Common myeloid progenitor, CD34-positive (primary cell): ENCODE measurements at regions not wholly inside any gene's neighbourhood (a gene's known extent, or its start where the extent isn't known, plus 50 kb on each side); places are given as distances from the start of the nearest gene placed in this dataset.

Experiments used
- CTCF ChIA-PET: fragments of 350-600 bp; sonication (Branson Sonifier 250); formaldehyde crosslinking; loops from one replicate; lab custom pipeline; 2021; ENCODE audit warnings: antibody characterized with exemption; lab: Charles Lee
- POLR2A ChIA-PET: fragments of 350-600 bp; sonication (Branson Sonifier 250); formaldehyde crosslinking; loops from one replicate; lab custom pipeline; 2021; ENCODE audit warnings: antibody characterized with exemption; lab: Charles Lee
- DNase-seq, 3 donors: peaks; one replicate each; pipeline versions ENCODE4 v3.0.0 to v3.0.0-alpha.2; 2013
- H3K27ac ChIP-seq, 2 experiments: 1 replicate in 1 of 2; 2 replicates in 1 of 2; pipeline ENCODE4 v1.7.0; 2013; ENCODE audit warnings: inconsistent platforms in 2 of 2, low read length in 2 of 2, mild to moderate bottlenecking in 2 of 2, low read depth in 1 of 2, moderate library complexity in 1 of 2; ENCODE audit not compliant: severe bottlenecking in 2 of 2, insufficient read depth in 1 of 2, poor library complexity in 1 of 2
- H3K27me3 ChIP-seq, 5 experiments: replicated peaks in 2 of 5; 1 replicate in 3 of 5; 2 replicates in 2 of 5; pipeline versions ENCODE4 v1.6.1 to v1.7.0; 2013; ENCODE audit warnings: low read length in 4 of 5, mild to moderate bottlenecking in 2 of 5, moderate library complexity in 2 of 5, inconsistent platforms in 1 of 5; ENCODE audit not compliant: insufficient read depth in 5 of 5, control insufficient read depth in 4 of 5
- H3K36me3 ChIP-seq, 4 experiments: 1 replicate in 2 of 4; 2 replicates in 2 of 4; pipeline versions ENCODE4 v1.6.1 to v1.7.0; 2013; ENCODE audit warnings: low read length in 3 of 4, control low read depth in 1 of 4, mild to moderate bottlenecking in 1 of 4; ENCODE audit not compliant: control insufficient read depth in 4 of 4, insufficient read depth in 4 of 4
- H3K4me1 ChIP-seq, 4 experiments: 1 replicate in 3 of 4; 2 replicates in 1 of 4; pipeline versions ENCODE4 v1.6.1 to v1.7.1; 2013; ENCODE audit warnings: low read length in 3 of 4, mild to moderate bottlenecking in 3 of 4, control low read depth in 1 of 4, inconsistent platforms in 1 of 4, moderate library complexity in 1 of 4; ENCODE audit not compliant: control insufficient read depth in 4 of 4, insufficient read depth in 4 of 4; ENCODE audit errors: control extremely low read depth in 1 of 4
- H3K4me3 ChIP-seq, 7 experiments: 1 replicate in 4 of 7; 2 replicates in 3 of 7; pipeline versions ENCODE4 v1.5.1 to v1.7.0; 2013; ENCODE audit warnings: mild to moderate bottlenecking in 7 of 7, low read length in 6 of 7, moderate library complexity in 6 of 7, inconsistent platforms in 2 of 7, low read depth in 2 of 7, control low read depth in 1 of 7; ENCODE audit not compliant: insufficient read depth in 4 of 7, control insufficient read depth in 1 of 7; ENCODE audit errors: extremely low read depth in 1 of 7
- H3K9me3 ChIP-seq, 5 experiments: 1 replicate in 4 of 5; 2 replicates in 1 of 5; pipeline versions ENCODE4 v1.6.1 to v1.7.1; 2013; ENCODE audit warnings: low read length in 4 of 5, mild to moderate bottlenecking in 2 of 5, inconsistent platforms in 1 of 5, low read depth in 1 of 5, moderate library complexity in 1 of 5; ENCODE audit not compliant: control insufficient read depth in 4 of 5, insufficient read depth in 2 of 5; ENCODE audit errors: control extremely low read depth in 1 of 5
- WGBS: methylation state at CpG from one replicate; pipeline ENCODE4 v1.1.5; 2013; ENCODE audit not compliant: insufficient coverage; 5-methylcytosine and 5-hydroxymethylcytosine counted together

DNA sequence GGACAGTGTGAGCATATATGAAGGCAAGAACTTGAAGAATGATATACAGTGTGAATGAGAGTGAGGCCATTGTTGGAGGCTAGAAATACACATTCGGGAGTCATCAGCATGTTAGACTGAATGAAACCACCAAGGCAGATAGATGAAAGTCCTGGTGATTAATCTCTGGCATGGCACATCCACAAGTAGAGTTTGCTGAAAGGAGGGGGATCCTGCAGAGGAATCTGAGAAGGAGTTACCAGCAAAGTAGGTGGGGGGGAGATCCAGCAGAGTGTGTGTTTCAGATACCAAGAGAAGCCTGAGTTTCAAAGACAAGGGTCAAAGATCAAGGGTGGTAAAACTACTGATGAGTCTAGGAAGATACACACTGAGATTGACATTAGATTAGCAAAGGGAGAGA is 426.7 kb upstream of the DCN start:
- H3K4me3 ChIP-seq: no peak overlapping the region
- no peaks in the 10 kb centered on the region for H3K9me3 ChIP-seq
- CTCF ChIA-PET: no interaction called here
- POLR2A ChIA-PET: no interaction called here
- H3K27me3 ChIP-seq: no peaks in the 10 kb centered on the region
- 85% methylated on average over 1 of the region's 1 CpG for WGBS
- H3K4me1 ChIP-seq: no peaks in the 10 kb centered on the region
- DNase-seq: no peak
- no peak overlapping the region for H3K27ac ChIP-seq
- H3K36me3 ChIP-seq: no peaks in the 10 kb centered on the region

DNA sequence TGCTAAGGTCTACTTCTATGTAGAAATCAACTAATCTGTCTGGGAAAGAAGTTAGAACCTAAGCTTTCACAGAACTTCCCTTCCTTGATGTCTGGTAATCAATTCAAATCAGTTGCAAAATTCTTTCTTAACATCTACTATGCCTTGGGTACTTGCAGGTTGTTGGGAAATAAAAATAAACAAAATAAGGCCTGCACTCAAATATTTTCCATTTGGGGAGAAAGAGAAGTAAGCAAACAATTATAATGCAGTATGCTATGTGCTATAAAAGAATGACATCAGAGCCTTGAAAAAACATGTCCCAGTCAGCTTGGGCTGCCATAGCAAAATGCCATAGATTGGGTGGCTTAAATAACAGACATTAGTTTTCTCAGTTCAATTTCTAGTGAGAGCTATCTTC is 425.9 kb upstream of the DCN start:
- Histone ChIP-seq H3K36me3 (no peaks in the 10 kb centered on the region), H3K9me3 (no peaks in the 10 kb centered on the region), H3K27ac (no peak overlapping the region), H3K4me3 (no peak overlapping the region), H3K27me3 (no peaks in the 10 kb centered on the region), H3K4me1 (no peaks in the 10 kb centered on the region)
- ChIA-PET POLR2A (no interaction called here), CTCF (no interaction called here)
- no peak for DNase-seq

DNA sequence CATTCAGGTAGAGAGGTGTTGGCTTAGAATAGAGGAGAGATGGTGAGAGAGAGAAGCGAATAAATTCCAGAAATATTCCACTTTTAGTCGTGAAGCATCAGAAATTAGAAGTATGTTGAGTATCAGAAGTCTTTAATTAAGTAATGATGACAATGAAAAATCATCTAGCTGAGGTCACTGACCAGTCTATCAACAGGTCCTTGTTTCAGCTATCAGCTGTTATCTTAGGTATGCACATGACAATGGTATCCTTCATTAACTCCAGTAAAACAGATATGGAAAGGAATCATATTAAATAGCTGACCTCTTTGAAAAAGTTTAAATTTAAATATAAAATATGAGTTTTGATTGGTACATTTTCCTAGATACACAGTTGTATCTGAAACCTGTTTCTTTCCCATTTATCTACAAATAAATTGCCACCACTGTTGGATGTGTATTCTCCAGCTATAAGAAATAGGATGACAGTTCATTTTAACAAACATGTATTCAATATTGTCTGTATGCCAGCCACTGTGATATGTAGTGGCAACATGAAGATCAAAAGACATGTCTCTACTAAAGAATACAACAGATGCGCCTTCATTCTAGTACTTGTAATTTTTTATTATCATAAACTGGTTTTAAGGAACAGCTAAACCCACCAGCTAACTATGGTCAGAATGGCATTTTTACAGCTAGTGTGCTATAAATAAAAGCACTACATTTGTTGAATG is 424.2 kb upstream of the DCN start:
- WGBS: 94% methylated on average over 2 of the region's 3 CpGs
- H3K9me3 ChIP-seq: no peaks in the 10 kb centered on the region
- H3K27ac ChIP-seq: no peak overlapping the region
- no peaks in the 10 kb centered on the region for H3K27me3 ChIP-seq
- no peaks in the 10 kb centered on the region for H3K4me1 ChIP-seq
- ChIA-PET CTCF (no interaction called here), POLR2A (no interaction called here)
- DNase-seq: no peak
- H3K4me3 ChIP-seq: no peak overlapping the region
- H3K36me3 ChIP-seq: no peaks in the 10 kb centered on the region

DNA sequence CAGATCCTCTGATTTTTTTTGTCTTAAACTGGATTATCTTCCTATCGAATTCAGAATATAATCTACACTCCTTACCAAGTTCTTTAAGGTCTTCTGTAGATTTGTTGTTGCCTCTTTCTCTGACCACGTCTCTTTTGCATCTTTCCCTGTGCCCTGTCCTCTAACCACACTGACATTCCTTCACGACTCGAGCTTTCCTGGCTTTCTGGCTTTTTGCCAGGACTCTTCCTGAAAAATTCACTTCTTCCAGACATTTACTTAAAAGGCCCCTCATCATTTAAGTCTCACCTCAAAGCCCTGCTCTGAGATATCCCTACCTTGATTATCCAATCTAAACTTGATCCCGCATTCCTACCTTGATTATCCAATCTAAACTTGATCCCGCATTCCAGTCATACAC is 422.3 kb upstream of the DCN start:
- DNase-seq: no peak
- ChIA-PET POLR2A (no interaction called here), CTCF (interaction anchor here (0.5 kb wide), 1 partner anchor 49 kb away, joined by 3 read pairs; no protein-coding TSS in a partner anchor)
- H3K4me3 ChIP-seq: no peak overlapping the region
- H3K9me3 ChIP-seq: no peaks in the 10 kb centered on the region
- no peaks in the 10 kb centered on the region for H3K36me3 ChIP-seq
- 95% methylated on average over 5 of the region's 6 CpGs for WGBS
- no peaks in the 10 kb centered on the region for H3K4me1 ChIP-seq
- no peaks in the 10 kb centered on the region for H3K27me3 ChIP-seq
- no peak overlapping the region for H3K27ac ChIP-seq

DNA sequence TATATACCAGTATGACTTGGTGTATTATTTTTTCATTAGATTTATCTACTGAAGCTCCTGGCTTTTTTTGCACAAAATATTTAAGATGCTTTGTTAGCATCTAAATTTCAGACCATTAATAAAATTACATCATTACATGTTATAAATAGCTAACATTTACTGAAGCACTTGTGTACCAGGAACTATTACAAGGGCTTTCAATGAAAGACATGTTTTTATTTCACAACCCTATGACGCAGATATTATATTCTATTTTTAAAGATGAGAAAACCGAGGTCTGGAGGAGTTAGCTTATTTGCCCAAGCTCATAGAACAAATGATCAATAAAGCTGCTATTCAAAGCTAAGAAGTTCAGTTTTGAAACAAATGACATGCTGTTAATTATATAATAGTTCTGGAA is 420.4 kb upstream of the DCN start:
- ChIA-PET POLR2A (no interaction called here), CTCF (no interaction called here)
- no peak overlapping the region for H3K4me3 ChIP-seq
- H3K27me3 ChIP-seq: no peaks in the 10 kb centered on the region
- H3K36me3 ChIP-seq: no peaks in the 10 kb centered on the region
- H3K27ac ChIP-seq: no peak overlapping the region
- H3K9me3 ChIP-seq: peaks cover 0 to 2% (median 0%) of the 10 kb centered on the region in 5 experiments
- H3K4me1 ChIP-seq: no peaks in the 10 kb centered on the region
- WGBS: no CpG with 5 or more reads among the region's 2 CpGs
- no peak for DNase-seq

DNA sequence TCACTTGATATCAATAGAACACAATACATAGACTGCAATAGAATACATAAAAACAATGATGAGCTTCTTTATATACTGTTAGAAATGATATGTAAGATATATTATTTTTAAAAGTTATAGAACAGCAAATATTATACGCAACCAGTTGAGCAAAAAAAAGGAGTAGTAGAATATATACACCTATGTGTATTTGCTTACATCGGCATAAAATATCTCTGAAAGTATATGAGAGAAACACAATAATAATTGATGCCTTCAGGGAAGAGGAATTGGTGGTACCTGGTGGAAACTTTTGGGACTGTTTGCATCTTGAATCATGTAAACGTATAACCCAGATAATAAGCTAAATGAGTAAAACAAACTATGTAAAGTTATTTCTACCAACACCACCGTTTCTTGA is 418.4 kb upstream of the DCN start:
- peaks cover 0 to 2% (median 0%) of the 10 kb centered on the region in 5 experiments for H3K9me3 ChIP-seq
- no peak overlapping the region for H3K4me3 ChIP-seq
- 80% methylated on average over 1 of the region's 4 CpGs for WGBS
- H3K36me3 ChIP-seq: no peaks in the 10 kb centered on the region
- CTCF ChIA-PET: no interaction called here
- no peak for DNase-seq
- no peak overlapping the region for H3K27ac ChIP-seq
- no peaks in the 10 kb centered on the region for H3K27me3 ChIP-seq
- POLR2A ChIA-PET: no interaction called here
- no peaks in the 10 kb centered on the region for H3K4me1 ChIP-seq

DNA sequence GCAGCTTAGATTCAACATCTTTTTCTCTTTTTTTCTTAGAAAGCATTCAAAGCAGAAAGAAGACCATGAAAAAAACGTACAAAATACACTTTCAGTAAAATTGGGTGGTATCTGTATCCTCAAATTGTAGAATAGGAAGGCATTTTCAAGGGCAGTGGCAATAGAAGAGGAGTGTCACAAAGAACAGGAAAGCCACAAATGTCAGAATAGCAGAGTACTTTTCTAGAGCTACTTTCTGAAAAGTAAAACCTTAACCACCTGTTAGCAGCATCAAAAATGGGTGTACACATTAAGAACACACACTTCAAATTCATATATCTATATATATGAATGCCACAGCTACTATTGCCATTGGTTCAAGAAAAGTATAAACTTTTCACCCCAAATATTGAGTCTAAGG is 412.1 kb upstream of the DCN start:
- peaks cover 0 to 2% (median 0%) of the 10 kb centered on the region in 5 experiments for H3K9me3 ChIP-seq
- no peak for DNase-seq
- ChIA-PET CTCF (interaction anchor here (0.8 to 1.6 kb wide), 2 partner anchors 9 to 17 kb away, joined by 3 to 4 read pairs; no protein-coding TSS in a partner anchor), POLR2A (no interaction called here)
- WGBS: no CpG with 5 or more reads among the region's 1 CpG
- H3K4me3 ChIP-seq: no peak overlapping the region
- no peaks in the 10 kb centered on the region for H3K27me3 ChIP-seq
- no peak overlapping the region for H3K27ac ChIP-seq
- H3K36me3 ChIP-seq: no peaks in the 10 kb centered on the region
- no peaks in the 10 kb centered on the region for H3K4me1 ChIP-seq
